Inflammatory macrophage (primary cell): ENCODE measurements at regions not wholly inside any gene's neighbourhood (a gene's known extent, or its start where the extent isn't known, plus 50 kb on each side); places are given as distances from the start of the nearest gene placed in this dataset.
A peak's percentile ranks its signal among the peaks of the same experiment; 100 is the strongest.
"Not testable (repeated sequence)": the region's sequence is repeated elsewhere in the genome, so short reads cannot be mapped to it uniquely, and the experiment has no call there.

Experiments used
- DNase-seq, 2 donors: peaks; one replicate each; pipeline ENCODE4 v3.0.0-alpha.2; 2020 to 2022

DNA sequence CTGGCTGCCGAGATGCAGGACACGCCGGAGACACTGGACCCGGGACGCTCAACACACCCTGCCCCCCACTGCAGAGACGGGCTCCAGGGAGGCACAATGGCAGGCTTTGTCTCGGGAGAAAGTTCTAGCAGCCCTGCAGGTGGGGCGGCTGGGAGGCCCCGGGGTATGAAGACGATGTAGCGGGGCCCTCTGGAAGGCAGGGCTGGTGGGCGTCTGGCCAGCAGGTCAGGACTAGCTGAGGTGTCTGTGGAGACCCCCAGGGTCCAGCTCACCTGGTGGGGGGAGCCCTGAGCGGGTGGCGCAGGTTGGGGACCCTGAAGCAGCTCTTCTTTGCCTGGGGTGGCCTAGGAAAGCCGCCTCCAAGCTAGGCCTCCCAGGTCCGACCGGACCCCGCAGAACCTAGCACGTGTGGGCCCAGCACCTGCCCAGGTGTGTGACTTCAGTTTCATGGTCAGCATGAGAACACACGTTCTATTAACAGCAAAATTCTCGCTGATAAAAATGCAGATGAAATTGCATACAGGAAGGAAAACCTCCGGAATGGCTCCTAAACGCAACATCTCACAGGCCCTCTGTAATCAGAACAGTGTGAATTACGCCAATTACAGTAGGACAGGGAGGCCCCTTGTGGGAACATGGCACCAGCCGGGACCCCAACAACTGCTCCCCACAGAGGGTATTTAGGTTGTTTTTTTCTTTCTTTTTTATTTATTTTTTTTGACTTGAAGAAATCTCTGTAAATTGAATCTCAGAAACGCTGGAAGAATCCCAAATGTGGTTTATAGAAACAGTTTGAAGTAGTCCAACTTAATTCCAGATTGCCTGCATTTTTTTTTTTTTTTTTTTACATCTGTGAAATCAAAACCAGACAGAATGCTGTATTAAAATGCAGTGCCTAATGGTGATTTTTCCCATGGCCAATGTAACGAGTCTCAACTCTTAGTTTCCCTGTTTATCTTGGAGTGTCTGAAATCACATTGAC, 195.6 kb upstream of the ZNF469 start:
- DNase-seq = not testable (repeated sequence)

DNA sequence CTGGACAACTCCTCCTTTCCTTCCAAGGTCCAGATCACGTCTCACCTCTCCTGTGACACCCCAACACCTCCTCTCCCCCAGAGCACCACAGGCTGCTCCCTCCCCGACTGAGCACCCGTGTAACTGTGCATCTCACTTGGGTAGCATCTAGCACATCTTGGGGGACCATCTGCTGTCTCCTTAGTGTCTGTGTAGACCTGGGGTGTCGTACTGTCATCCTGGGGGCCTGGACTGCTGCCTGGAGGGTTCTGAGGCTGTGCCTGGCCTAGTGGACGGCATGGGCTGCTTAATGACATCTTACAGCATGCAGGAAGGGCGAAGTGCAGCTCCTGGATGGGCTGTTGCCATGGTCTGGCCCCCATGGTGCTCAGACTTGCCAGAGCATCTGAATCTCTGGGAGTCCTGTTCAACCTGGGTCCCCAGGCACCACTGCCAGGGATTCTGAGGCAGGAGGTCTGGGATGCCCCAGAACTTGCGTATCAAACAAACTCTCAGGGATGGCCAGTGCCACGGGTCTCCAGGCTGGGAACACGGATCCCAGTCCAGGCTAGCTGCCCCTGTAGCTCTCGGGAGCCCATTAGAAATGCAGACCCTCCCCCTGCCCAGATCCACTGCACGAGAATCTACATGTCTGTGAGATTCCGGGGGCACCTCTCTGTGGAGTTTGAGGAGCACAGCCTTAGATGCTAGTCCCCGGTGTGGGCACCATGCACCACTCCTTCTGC, 194.4 kb upstream of the ZNF469 start:
- DNase-seq = not testable (repeated sequence)

DNA sequence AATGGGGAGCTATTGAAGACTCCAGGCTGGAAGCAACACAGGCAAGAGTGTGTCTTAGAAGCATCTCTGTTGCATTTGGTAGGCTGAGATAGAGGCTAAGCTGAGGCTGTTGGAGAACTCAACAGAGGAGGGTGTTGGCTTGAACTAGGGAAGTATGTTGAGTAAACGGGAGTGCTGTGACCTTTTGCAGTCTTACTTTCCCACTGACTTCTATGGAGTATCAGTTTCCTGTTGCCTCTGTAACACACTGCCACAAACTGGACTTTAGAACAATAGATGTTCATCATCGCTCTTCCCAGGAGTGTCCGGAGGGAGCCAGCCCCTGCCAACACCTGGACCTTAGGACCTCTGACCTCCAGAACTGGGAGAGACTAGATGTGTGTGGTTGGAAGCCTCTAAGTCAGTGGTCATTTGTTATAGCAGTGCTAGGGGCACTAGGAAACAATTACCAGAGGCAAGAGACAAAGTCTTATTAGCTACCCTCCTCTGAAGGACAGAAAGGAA, 192.1 kb upstream of the ZNF469 start:
- DNase-seq = not testable (repeated sequence)

DNA sequence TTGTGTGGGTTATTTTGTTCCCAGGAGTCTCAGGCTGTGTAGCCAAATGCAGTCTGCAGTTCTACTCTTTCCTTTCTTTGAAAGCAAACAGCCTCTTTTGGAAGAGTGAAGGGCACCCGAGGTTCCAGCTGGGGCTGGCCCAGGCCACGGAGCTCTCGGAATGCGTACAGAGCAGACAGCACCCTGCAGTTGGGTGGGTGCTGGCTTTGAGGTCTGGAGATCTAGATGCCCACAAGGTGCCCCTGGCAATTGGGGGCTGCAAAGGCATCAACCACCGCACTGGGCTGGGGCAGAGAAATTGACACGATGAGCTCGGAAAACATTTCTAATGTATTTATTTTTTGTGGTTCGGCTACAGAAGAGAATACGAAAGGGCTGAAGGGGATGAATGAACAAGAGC, 191.6 kb upstream of the ZNF469 start:
- not testable (repeated sequence) for DNase-seq

DNA sequence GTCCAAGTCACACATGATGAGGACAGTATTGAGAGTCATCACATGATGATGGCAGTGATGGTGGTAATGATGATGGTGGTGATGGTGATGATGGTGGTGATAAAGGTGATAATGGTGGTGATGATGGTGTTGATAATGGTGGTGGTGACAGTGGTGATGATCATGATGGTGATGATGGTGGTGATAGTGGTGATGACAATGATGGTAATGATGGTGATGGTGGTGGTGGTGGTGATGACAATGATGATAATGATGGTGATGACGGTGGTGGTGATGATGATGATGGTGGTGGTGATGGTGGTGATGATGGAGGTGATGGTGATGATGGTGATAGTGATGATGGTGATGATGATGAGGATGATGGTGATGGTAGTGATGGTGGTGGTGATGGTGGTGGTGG, 190.2 kb upstream of the ZNF469 start:
- DNase-seq = no peak

DNA sequence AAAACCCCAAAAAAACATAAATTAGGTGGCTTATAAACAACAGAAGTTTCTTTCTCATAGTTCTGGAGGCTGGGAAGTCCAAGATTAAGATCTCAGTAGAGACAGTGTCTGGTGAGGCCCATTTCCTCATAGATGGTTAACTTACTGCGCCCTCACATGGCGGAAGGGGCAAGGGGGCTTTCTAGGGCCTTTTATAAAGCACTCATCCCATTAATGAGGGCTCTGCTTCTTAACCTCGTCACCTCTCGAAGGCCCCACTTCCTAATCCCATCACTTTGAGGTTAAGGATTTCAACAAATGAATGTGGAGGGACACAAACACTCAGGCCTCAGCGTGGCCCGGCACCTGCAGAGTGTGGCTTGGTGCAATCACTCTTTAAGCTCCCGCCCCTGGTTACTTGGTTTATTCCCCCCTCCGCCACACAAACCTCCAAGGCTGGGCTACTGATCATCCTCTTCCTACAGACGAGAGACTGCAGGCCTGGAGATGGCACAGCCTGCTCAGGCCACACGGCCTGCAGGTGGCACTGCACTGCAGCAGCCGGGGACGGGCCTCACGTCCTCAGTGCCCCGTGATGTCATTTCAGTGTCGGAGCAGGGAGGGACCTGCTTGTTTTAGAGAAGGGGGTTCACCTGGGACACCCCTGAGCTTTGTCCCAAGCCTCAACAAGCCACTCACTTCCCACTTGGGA, 188.9 kb upstream of the ZNF469 start:
- DNase-seq = peak; percentile 48 to 70

DNA sequence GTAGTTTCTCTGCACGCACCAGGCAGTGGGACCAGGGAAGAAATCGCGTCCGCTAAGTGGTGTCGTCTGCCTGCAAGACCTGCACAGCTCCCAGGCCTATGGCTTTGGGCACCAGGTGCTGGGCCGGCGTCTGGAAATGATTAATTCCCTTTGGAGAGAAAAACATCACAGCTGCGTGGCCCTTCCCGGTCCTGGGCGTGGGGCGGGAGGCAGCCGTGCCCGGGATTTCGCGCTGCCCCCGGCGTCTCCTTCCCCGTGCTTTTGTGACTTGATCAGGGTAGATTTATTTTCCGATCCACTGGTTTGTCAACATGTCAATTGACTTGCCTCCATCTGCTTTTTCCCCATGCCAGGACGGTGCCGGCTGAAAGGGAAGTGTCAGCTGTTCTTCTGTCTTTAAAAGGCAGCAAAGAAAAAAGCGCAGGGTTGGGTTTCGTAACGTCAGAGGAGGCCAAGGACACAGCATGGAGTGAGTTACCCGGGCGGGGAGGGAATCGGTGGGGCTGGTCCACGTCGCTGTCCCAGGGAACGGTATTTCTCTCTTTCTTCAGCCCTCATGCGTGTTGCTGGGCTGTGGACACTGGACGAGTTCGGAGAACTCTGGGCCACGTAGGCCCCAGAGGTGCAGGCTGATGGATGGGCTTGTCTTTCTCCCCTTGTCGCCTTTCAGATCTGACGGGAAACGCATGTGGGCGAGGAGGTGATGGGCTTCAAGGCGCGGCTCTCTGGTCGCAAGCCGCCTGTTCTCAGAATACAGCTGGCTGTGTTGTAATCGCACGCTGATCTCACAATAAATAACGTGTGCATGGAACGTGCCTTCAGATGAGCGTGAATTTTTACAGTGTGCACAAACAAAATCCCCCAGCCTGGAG, 188.1 kb upstream of the ZNF469 start:
- peak; percentile 67 to 83 for DNase-seq

DNA sequence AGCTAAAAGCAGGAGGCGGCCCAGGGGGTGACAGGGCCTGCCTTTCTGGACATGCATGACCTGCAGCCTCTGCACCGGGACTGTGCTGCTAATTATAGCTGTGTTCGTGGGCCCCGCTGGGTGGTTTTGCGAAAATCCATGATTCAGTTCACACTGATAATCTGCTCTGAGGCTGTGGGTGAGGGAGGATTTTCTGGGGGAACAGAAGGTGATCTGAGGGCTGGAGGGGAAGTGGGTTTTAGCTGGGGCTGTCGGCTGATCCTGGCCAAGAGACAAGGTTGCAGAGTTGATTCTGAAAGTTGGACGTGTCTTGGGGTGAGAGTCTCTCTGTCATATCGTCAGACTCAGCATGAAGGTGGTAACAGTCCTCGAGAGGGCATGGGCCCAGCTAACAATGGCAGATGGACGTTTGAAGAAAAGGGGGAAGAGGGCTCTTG, 187.5 kb upstream of the ZNF469 start:
- DNase-seq = peak in 1 of 2 donors; percentile 12

DNA sequence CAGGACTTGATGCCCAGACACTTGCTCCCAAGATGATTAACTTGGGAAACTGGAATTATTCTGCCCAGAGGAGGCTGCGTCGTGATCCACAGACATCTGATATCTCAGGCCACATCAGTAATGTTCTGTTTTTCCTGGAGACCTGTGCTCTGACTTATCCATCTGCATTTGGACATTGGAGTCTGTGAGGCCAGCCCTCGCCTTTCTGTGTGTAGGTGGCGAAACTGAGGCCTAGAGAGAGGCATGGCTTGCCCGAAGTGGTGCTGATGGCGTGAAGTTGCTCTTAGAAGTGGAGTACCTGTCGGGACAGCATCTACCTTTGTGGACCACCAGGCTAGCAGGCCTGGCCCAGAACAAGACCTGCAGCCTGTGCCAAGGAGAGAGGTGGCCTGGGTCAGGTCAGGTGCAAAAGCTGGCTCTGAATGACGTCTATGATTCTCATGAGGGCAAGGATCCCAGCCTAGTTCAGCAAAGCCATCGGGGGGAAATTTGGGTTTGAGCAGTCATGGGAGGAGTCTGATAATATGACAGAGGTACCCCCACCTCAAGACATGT, 186.8 kb upstream of the ZNF469 start:
- no peak for DNase-seq

DNA sequence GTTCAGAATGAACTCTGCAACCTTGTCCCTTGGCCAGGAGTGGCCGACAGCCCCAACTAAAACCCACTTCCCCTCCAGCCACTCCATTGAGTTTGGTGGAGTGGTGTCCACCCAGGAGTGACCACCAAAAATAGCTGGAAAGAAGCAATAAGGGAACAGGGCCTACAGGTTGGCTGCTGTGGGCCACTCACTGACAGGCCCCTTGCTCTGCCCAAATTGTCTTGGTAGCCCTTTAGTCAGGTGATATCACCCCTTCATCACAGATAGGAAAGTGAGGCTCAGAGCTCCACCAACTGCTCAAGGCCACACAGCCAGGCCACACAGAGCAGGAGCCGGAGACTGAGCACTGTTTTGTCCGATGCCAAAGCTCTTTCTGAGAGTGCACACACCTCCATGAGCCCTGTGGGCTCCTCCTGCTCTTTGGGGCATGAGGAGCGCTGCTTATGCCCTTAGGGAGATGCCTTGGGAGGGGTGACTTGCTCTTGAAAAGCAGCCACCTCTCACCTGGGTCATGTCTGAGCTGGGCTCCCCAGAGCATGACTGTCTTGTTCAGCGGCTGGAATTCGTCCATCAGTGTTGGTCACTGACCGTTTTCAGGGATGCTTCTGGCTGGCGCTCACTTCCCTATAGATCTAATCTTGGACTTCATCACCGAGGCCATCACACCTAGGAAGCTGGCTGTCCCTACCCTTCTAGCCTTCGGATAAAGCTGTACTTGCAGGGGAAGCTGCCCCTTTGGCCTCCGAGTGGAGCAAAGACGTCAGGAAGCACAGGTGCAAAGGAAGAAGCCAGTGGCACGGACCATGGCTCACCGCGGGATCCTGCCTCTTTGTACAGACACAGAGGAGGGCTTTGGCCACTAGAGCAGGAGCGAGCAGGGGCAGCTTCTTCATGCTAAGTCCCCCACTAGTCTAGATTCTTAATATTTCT, 186.0 kb upstream of the ZNF469 start:
- no peak for DNase-seq

DNA sequence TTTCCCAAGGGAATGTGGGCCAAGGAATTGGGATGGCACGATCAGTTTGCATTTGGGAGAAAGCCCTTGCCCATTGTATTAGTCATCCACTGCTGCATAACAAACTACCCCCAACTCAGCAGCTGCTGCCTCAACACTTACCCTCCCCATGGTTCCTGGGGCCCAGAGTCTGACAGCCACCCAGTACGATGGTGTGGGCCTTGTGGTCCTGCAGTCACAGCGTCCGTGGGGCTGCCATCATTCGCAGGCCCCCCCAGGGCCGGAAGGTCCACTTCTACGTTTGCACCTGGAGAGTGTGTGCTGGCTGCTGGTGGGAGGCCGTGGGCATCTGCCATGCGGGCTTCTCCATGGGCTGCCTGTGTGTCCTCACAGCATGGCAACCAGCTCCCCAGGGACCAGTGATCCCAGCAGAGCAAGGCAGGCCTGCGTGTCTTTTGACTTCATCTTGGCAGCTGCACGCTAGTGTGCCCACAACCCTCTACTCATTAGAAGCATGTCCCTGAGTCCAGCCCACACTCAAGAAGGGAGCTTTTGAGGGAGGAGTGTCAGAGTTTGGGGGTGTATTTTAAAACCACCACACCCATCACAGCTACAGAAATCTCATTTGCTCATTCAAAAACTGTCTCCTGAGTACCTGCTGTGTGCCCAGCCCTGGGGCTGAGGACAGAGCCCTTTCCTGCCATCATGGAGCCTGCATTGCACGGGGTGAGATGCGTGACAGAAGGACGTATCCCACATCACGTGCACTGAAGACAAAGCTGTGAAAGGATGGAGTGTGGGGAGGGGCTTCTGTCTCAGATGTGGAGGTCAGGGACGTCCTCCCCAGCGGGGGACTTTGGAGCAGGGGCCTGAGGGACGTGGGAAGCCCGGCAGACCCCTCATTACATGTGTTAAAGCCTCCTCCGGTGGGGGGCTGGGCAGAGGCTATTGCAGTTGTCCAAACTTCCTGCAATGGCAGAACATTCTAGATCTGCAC, 185.0 kb upstream of the ZNF469 start:
- DNase-seq = no peak

DNA sequence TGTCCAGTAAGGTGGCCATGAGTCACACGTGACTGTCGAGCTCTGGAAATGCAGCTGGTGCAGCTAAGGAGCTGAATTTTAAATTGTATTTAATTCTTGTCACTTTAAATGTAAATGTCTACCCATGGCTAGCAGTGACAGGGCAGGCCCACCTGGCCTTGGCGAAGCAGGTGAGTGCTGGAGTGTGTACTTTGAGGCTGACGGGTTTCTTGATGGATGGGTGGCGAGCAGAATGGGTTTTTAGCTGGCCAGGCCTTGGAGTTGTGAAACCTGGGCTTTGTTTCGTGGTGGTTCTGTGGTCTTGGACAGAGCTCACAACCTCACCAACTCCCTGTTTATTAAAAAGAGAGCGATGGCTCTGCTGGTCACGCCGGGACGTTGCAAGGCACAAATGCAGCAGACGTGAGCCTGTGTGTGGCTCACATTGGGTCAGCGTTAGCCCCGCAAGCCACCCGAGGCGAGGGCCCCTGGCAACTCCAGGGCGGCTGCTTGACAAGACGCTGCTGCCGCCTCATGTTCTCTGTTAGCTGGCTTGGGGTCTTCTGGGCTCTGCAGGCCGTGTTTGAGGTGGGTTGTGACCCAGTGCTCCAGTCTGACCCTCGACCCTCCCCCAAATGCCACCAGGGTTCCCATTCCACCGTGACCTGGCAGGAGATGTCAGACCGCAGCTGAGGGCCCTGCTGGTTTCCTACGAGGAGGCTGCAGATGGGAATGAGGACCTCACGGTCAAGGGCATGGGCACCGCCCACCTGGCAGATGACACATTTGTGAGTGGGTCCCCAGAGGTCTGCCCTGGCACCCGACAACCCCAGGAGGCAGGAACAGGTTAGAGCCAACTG, 184.1 kb upstream of the ZNF469 start:
- not testable (repeated sequence) for DNase-seq

DNA sequence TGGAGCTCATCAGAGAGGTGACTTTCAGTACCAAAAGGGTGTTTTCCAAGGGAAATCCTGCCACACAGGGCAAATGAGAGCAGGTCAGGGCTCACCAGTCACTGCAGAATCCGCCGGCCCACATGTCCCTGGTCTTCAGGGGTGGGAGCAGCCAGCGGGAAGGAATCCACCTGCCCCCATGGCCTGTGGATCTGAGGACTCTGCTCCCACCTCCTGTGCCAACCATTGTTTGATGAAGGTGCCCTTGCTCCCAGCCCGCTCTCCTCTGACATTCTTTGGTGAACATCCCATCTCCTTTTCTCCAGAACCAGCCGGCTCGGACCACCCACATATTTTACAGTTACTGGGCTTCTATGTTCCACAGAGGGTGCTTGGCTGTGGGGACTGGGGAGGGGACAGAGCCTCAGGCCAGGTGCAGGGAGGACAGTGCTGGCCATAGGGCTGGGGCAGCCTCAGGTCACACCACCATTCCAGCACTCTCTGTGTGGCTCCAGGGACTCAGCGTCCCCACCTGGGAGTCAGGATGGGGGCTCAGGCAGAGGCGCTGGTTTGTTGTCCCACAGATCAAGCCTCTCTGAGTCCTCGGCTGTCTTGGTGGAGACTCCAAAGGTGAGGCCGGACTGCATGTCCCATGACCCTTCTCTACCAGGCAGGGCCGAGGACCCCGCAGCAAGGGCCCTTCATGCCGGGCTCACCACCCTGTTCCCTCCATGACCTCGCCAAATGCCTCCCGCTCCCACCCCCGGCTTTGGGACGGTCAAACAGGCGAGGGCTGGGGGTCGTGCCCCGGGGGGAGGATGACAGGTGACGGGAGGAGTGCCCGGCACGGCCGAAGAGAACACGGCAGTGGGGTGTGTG, 183.2 kb upstream of the ZNF469 start:
- DNase-seq = not testable (repeated sequence)

DNA sequence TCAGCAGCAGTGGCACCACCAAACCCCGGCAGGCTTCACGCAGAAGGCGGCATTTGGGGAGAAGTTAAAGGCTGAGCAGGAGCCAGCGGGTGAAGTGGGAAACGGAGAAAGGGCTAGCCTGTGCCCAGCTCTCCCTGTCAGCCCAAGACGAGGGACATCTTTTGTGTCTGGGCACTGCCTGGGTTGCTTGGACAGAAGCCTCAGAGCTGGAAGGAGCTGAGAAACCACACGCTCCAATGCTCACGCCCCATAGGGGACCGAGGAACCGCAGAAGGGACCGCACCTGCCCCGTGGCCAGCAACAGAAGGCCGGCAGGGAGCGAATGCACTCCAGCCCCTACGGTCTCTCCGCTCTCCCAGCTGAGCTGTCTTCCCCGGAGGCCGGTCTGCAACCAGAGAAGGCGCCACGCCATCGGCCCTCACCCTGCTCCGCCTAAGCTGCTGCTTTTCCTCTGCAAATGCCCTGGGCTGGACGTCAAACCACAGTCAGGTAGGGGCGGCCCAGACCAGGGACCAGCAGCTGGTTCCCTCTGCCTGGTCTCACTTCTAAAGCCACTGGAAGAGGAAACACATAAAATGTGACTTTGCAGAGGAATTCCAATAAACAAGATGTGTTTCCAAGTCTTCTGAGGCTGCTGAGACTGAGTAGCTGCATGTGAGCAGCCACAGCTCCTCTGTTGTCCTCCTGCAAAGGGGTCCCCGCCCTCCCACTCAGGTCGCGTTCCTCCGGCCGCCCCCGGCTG, 182.4 kb upstream of the ZNF469 start:
- DNase-seq = not testable (repeated sequence)

DNA sequence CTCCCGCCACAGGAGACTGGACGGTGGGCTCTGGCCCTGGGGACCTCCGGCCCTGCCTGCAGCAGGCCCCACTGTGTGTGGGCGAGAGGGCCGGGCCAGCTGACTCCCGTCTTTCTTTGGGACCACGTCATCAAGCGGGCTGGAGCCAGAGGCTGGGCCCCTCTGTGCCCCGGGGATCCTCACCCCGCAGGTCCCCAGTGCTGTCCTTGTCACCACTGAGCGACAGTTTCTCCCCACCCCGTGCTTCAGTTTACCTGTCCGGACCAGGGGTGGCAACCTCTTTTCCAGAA, 181.9 kb upstream of the ZNF469 start:
- DNase-seq = no peak

DNA sequence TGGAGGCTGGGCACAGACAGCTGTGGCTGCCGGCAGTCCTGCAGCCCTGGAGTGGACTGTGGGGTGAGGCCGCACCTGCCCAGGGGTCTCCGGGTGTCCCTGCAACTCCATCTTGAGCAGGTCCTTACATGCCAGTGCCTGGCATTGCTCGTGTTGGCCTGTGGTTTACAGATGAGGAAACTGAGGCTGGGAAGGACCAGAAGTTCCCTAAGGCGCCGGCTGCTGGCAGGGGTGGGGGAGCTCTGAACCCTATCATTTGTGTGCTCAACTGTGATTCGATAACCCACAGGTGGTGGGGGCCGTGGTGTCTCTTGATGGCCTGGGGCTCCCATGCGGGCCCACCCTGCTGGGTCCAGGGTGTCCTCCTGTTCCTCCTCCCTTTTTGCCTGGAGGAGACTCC, 181.1 kb upstream of the ZNF469 start:
- not testable (repeated sequence) for DNase-seq
